Smooth muscle cell (in vitro differentiated cells): ENCODE measurements at regions not wholly inside any gene's neighbourhood (a gene's known extent, or its start where the extent isn't known, plus 50 kb on each side); places are given as distances from the start of the nearest gene placed in this dataset.

Experiments used
- DNase-seq: peaks from one replicate; lab custom pipeline; 2025; ENCODE audit not compliant: unreplicated experiment; lab: John Stamatoyannopoulos, UW
- H2AFZ ChIP-seq: fragments of 200-600 bp; sonication (generic); 2 replicates; pipeline ENCODE4 v1.6.0; 2016; ENCODE audit warnings: antibody characterized with exemption, low read depth, mild to moderate bottlenecking
- H3F3A ChIP-seq: fragments of 200-600 bp; sonication (generic); 2 replicates; pipeline ENCODE4 v1.6.0; 2017; ENCODE audit warnings: antibody characterized with exemption, low read depth
- H3K27ac ChIP-seq: fragments of 200-600 bp; sonication (generic); 2 replicates; pipeline ENCODE4 v1.5.1; 2016; ENCODE audit warnings: low read depth, mild to moderate bottlenecking
- H3K27me3 ChIP-seq: fragments of 200-600 bp; sonication (generic); 2 replicates; pipeline ENCODE4 v1.6.1; 2016; ENCODE audit warnings: low read depth, mild to moderate bottlenecking
- H3K36me3 ChIP-seq: fragments of 200-600 bp; sonication (generic); 2 replicates; pipeline ENCODE4 v1.5.1; 2016; ENCODE audit warnings: low read depth
- H3K4me1 ChIP-seq: fragments of 200-600 bp; sonication (generic); 2 replicates; pipeline ENCODE4 v1.5.1; 2016; ENCODE audit warnings: low read depth
- H3K4me2 ChIP-seq: fragments of 200-600 bp; sonication (generic); 2 replicates; pipeline ENCODE4 v1.6.0; 2016; ENCODE audit warnings: mild to moderate bottlenecking
- H3K4me3 ChIP-seq: fragments of 200-600 bp; sonication (generic); 2 replicates; pipeline ENCODE4 v1.5.1; 2016; ENCODE audit warnings: mild to moderate bottlenecking
- H3K79me2 ChIP-seq: fragments of 200-600 bp; sonication (generic); 2 replicates; pipeline ENCODE4 v1.6.0; 2016; ENCODE audit warnings: low read depth, mild to moderate bottlenecking
- H3K9ac ChIP-seq: fragments of 200-600 bp; sonication (generic); 2 replicates; pipeline ENCODE4 v1.6.0; 2016; ENCODE audit warnings: low read depth
- H3K9me3 ChIP-seq: fragments of 200-600 bp; sonication (generic); replicated peaks from 2 replicates; pipeline ENCODE4 v1.5.1; 2016; ENCODE audit warnings: low read depth
- H4K20me1 ChIP-seq: fragments of 200-600 bp; sonication (generic); 2 replicates; pipeline ENCODE4 v1.6.0; 2016; ENCODE audit warnings: low read depth
- WGBS: methylation state at CpG from one replicate; pipeline ENCODE4 v1.1.7; 2016; ENCODE audit warnings: low lambda C conversion rate; 5-methylcytosine and 5-hydroxymethylcytosine counted together
- TF ChIP-seq, protein P1 (sequence below): fragments of 200-600 bp; sonication (generic); IDR thresholded peaks from 2 replicates; pipeline ENCODE4 v1.5.1; 2017; ENCODE audit warnings: borderline replicate concordance, mild to moderate bottlenecking, antibody characterized with exemption; ENCODE audit not compliant: insufficient read depth, poor library complexity, severe bottlenecking

DNA sequence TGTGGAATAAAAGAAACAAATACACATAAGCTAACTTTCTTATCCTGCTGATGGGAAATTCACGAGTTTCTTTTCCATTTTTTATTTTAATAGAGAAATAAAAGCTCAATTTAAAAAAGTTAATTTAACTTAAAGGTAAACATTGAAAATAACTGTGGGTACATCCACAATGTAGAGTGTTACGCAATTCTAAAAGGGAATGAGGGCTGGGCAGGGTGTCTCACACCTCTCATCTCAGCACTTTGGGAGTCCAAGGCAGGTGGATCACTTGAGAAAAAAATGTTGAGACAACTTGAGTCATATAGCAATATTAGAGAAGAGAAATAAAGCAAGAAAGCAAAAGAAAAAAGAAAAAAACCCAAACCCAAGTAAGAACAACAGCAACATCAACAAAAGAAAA is 207.0 kb downstream of the DIPK2A start:
- no peaks in the 10 kb centered on the region for H3K79me2 ChIP-seq
- no peak overlapping the region for H3K9ac ChIP-seq
- H3K9me3 ChIP-seq: no peaks in the 10 kb centered on the region
- no peak overlapping the region for H3K4me3 ChIP-seq
- no peaks in the 10 kb centered on the region for H4K20me1 ChIP-seq
- 99% methylated on average over 2 of the region's 2 CpGs for WGBS
- H3K27ac ChIP-seq: no peak overlapping the region
- no peaks in the 10 kb centered on the region for H3K36me3 ChIP-seq
- H3K4me2 ChIP-seq: no peak overlapping the region
- no peaks in the 10 kb centered on the region for H3K4me1 ChIP-seq
- TF ChIP-seq, protein P1, sequence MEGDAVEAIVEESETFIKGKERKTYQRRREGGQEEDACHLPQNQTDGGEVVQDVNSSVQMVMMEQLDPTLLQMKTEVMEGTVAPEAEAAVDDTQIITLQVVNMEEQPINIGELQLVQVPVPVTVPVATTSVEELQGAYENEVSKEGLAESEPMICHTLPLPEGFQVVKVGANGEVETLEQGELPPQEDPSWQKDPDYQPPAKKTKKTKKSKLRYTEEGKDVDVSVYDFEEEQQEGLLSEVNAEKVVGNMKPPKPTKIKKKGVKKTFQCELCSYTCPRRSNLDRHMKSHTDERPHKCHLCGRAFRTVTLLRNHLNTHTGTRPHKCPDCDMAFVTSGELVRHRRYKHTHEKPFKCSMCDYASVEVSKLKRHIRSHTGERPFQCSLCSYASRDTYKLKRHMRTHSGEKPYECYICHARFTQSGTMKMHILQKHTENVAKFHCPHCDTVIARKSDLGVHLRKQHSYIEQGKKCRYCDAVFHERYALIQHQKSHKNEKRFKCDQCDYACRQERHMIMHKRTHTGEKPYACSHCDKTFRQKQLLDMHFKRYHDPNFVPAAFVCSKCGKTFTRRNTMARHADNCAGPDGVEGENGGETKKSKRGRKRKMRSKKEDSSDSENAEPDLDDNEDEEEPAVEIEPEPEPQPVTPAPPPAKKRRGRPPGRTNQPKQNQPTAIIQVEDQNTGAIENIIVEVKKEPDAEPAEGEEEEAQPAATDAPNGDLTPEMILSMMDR: no peak
- DNase-seq: no peak
- H2AFZ ChIP-seq: no peak overlapping the region
- no peaks in the 10 kb centered on the region for H3F3A ChIP-seq
- no peaks in the 10 kb centered on the region for H3K27me3 ChIP-seq

DNA sequence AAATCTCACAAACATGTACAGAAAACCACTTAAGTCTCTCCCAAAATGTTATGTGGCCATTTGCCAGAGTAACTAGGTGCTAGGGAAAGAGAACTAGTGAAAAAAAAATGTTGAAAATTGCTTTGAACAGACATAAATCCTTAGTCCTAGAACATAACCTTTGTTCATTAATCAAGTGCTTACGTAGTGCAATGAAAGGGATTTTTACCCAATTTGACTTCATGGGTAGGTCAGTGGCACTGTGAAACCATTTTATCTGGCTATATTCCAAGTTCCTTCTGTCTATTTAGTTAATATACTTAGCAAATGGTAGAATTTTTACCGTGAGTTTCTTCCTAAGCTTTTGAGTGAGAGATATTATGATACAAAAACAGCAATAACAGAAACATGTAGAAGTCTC is 209.4 kb downstream of the DIPK2A start:
- Histone ChIP-seq H2AFZ (no peak overlapping the region), H3K4me3 (no peak overlapping the region), H4K20me1 (no peaks in the 10 kb centered on the region), H3K9me3 (no peaks in the 10 kb centered on the region), H3K4me2 (no peak overlapping the region), H3K27ac (no peak overlapping the region), H3K9ac (no peak overlapping the region), H3K27me3 (no peaks in the 10 kb centered on the region), H3K79me2 (no peaks in the 10 kb centered on the region), H3K4me1 (no peaks in the 10 kb centered on the region), H3F3A (no peaks in the 10 kb centered on the region), H3K36me3 (no peaks in the 10 kb centered on the region)
- 82% methylated on average over 2 of the region's 2 CpGs for WGBS
- TF ChIP-seq, protein P1: no peak
- DNase-seq: no peak

GRCh38 chr3:144182501-144182900 is 210.9 kb downstream of the DIPK2A start:
- no peaks in the 10 kb centered on the region for H4K20me1 ChIP-seq
- no peak overlapping the region for H2AFZ ChIP-seq
- no peak overlapping the region for H3K4me2 ChIP-seq
- no peak overlapping the region for H3K27ac ChIP-seq
- H3K79me2 ChIP-seq: no peaks in the 10 kb centered on the region
- H3K9me3 ChIP-seq: no peaks in the 10 kb centered on the region
- DNase-seq: no peak
- H3F3A ChIP-seq: no peaks in the 10 kb centered on the region
- 85% methylated on average over 1 of the region's 1 CpG for WGBS
- H3K4me3 ChIP-seq: no peak overlapping the region
- no peaks in the 10 kb centered on the region for H3K36me3 ChIP-seq
- no peaks in the 10 kb centered on the region for H3K27me3 ChIP-seq
- no peak overlapping the region for H3K9ac ChIP-seq
- TF ChIP-seq, protein P1: no peak
- H3K4me1 ChIP-seq: no peaks in the 10 kb centered on the region

- H3F3A ChIP-seq: no peaks in the 10 kb centered on the region
- no peaks in the 10 kb centered on the region for H3K27me3 ChIP-seq
- no peak overlapping the region for H3K4me2 ChIP-seq
- TF ChIP-seq, protein P1: no peak
- H3K36me3 ChIP-seq: no peaks in the 10 kb centered on the region
- WGBS: 88% methylated on average over 3 of the region's 3 CpGs
- H3K79me2 ChIP-seq: no peaks in the 10 kb centered on the region
- H4K20me1 ChIP-seq: no peaks in the 10 kb centered on the region
- no peaks in the 10 kb centered on the region for H3K9me3 ChIP-seq
- H3K9ac ChIP-seq: no peak overlapping the region
- H3K4me1 ChIP-seq: peaks cover 5% of the 10 kb centered on the region
- H3K4me3 ChIP-seq: no peak overlapping the region
- H3K27ac ChIP-seq: no peak overlapping the region
- no peak for DNase-seq
- H2AFZ ChIP-seq: no peak overlapping the region
Observed at GRCh38 chr3:144185276-144185675, 213.7 kb downstream of the DIPK2A start.
